ENCODE measurements at regions not wholly inside any gene's neighbourhood (a gene's known extent, or its start where the extent isn't known, plus 50 kb on each side); places are given as distances from the start of the nearest gene placed in this dataset.

DNA sequence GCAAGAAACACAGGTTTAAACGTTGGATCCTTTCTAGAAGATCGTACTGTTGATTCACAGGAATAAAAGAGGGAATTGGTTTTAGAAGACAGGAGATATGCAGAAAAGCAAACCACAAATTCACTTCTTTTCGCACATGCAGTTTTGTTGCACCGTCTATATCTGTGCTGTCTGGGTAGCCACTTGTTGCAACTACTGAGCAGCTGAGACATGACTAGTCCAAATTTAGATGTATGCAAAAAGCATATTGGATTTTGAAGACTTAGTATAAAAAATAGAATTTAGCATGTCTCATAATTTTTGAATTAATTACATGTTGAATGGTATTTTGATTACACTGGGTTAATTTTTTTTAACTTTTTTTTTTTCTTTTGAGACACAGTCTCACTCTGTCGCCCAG lies 176.3 kb downstream of the KLF12 start:
- no peak for TF ChIP-seq POLR2A (IDR thresholded peaks at IDR 0.05)
- TF ChIP-seq, protein P1, sequence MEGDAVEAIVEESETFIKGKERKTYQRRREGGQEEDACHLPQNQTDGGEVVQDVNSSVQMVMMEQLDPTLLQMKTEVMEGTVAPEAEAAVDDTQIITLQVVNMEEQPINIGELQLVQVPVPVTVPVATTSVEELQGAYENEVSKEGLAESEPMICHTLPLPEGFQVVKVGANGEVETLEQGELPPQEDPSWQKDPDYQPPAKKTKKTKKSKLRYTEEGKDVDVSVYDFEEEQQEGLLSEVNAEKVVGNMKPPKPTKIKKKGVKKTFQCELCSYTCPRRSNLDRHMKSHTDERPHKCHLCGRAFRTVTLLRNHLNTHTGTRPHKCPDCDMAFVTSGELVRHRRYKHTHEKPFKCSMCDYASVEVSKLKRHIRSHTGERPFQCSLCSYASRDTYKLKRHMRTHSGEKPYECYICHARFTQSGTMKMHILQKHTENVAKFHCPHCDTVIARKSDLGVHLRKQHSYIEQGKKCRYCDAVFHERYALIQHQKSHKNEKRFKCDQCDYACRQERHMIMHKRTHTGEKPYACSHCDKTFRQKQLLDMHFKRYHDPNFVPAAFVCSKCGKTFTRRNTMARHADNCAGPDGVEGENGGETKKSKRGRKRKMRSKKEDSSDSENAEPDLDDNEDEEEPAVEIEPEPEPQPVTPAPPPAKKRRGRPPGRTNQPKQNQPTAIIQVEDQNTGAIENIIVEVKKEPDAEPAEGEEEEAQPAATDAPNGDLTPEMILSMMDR (IDR thresholded peaks at IDR 0.05) = no peak

Data from ovary (tissue), 3 donors.